Activated CD4-positive, alpha-beta memory T cell treated with anti-CD3 and anti-CD28 coated beads for 36 hours (primary cell): ENCODE measurements at regions not wholly inside any gene's neighbourhood (a gene's known extent, or its start where the extent isn't known, plus 50 kb on each side); places are given as distances from the start of the nearest gene placed in this dataset.

Experiments
- CTCF ChIA-PET: fragments of 350-600 bp; sonication (Branson Sonifier 250); formaldehyde crosslinking; loops from one replicate; lab custom pipeline; 2021; ENCODE audit warnings: antibody characterized with exemption, inconsistent platforms; lab: Charles Lee
- POLR2A ChIA-PET: fragments of 350-600 bp; sonication (Branson Sonifier 250); formaldehyde crosslinking; loops from one replicate; lab custom pipeline; 2021; ENCODE audit warnings: antibody characterized with exemption; lab: Charles Lee
- DNase-seq: peaks from one replicate; pipeline ENCODE4 v3.0.0-alpha.2; 2020
- H3K27ac Mint-ChIP-seq: one replicate; pipeline ENCODE4 v1.8.0; 2021; ENCODE audit warnings: mixed read lengths
- H3K27me3 Mint-ChIP-seq: one replicate; pipeline ENCODE4 v1.8.0; 2021; ENCODE audit warnings: mixed read lengths
- H3K36me3 Mint-ChIP-seq: one replicate; pipeline ENCODE4 v1.8.0; 2021; ENCODE audit warnings: mixed read lengths
- H3K4me1 Mint-ChIP-seq: one replicate; pipeline ENCODE4 v1.8.0; 2021; ENCODE audit warnings: low read depth, mixed read lengths
- H3K4me3 Mint-ChIP-seq: one replicate; pipeline ENCODE4 v1.8.0; 2021; ENCODE audit warnings: mild to moderate bottlenecking, mixed read lengths
- H3K9me3 Mint-ChIP-seq: one replicate; pipeline ENCODE4 v1.8.0; 2021; ENCODE audit warnings: mixed read lengths
- intact Hi-C: fragments of 100-400 bp; cut with micrococcal nuclease; formaldehyde crosslinking; loops from one replicate; pipeline ENCODE4 v1.15.1; 2023

DNA sequence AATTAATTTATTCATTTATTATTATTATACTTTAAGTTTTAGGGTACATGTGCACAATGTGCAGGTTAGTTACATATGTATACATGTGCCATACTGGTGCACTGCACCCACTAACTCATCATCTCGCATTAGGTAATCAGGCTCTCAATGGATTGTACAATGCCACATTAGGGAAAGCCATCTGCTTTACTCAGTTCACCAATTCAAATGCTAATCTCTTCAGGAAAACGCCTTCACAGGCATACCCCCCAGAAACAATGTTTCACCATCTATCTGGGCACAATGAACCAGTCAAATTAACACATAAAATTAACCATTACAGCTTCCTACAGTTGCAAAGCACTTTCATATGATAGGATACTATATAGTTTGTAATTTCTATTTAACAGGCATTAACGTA lies 84.8 kb upstream of the DNAJC10 start:
- POLR2A ChIA-PET: no interaction called here
- intact Hi-C loops: no loop called here
- no peak for DNase-seq
- no peaks in the 10 kb centered on the region for H3K36me3 Mint-ChIP-seq
- no peaks in the 10 kb centered on the region for H3K4me1 Mint-ChIP-seq
- no peaks in the 10 kb centered on the region for H3K9me3 Mint-ChIP-seq
- H3K4me3 Mint-ChIP-seq: no peak overlapping the region
- peaks cover 3% of the 10 kb centered on the region for H3K27me3 Mint-ChIP-seq
- H3K27ac Mint-ChIP-seq: no peak overlapping the region
- CTCF ChIA-PET: no interaction called here

DNA sequence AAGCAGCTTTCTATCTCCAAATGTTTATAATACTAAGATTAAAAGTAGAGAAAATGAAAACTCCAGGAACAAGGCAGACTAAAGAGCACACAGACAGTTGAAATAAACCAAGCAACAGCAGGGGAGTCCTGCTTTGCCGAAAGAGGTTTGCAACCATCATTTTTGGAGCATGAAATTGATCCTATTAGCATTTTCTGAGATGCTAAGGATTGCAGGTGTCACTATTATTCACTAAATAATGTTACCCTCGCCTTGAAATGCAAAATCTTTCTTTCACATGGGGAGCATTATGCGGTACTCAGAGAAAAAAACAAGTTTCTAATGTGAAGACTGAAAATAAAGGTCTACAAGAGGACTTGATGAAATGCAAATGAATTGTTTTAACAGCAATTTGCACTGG lies 81.7 kb upstream of the DNAJC10 start:
- intact Hi-C loops: no loop called here
- ChIA-PET POLR2A (no interaction called here), CTCF (no interaction called here)
- no peaks in the 10 kb centered on the region for H3K4me1 Mint-ChIP-seq
- DNase-seq: no peak
- H3K9me3 Mint-ChIP-seq: no peaks in the 10 kb centered on the region
- no peaks in the 10 kb centered on the region for H3K36me3 Mint-ChIP-seq
- no peak overlapping the region for H3K4me3 Mint-ChIP-seq
- H3K27me3 Mint-ChIP-seq: peaks cover 5% of the 10 kb centered on the region
- no peak overlapping the region for H3K27ac Mint-ChIP-seq

DNA sequence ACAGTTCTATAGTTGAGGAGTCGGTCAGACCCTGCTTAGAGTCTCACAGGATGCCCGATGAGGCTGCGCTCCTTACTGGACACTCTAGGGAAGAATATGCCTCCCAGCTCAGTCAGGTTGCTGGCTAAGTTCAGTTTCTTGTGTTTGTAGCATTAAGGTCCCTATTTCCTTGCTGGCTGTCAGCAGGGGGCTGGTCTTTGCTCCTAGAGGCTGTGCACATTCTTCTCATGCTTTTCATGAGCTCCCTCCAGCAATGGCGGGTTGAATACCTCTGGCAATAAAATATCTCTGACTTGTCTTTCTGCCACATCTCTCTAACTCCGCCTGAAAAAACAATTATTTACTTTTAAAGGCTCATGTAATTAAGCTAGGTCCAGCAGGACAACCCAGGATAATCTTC lies 79.4 kb upstream of the DNAJC10 start:
- intact Hi-C loops: no loop called here
- DNase-seq: no peak
- no peaks in the 10 kb centered on the region for H3K4me1 Mint-ChIP-seq
- H3K27ac Mint-ChIP-seq: no peak overlapping the region
- POLR2A ChIA-PET: no interaction called here
- CTCF ChIA-PET: interaction anchor here (2.0 kb wide), 1 partner anchor 12 kb away, joined by 5 read pairs; no protein-coding TSS in a partner anchor
- H3K27me3 Mint-ChIP-seq: peaks cover 5% of the 10 kb centered on the region
- no peaks in the 10 kb centered on the region for H3K36me3 Mint-ChIP-seq
- H3K4me3 Mint-ChIP-seq: no peak overlapping the region
- no peaks in the 10 kb centered on the region for H3K9me3 Mint-ChIP-seq

DNA sequence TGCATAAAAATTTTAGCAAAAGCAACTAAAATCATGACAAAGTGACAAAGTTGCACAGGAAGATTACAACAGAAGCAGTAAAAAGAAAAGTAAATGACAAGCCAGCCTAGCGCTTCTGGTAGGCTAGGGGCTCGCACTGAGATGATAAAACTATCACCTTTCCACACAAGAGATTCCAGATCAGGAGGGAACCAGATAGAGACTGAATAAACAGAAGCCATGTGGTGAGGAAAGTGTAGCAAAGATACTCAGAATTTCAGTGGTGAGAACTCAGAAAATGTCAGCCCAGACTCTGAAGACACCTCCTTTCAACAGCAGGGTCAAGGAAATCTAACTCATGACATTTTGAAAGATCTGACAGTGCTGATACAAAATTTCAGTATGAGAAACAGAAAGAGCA lies 77.4 kb upstream of the DNAJC10 start:
- Mint-ChIP-seq H3K36me3 (no peaks in the 10 kb centered on the region), H3K27me3 (peaks cover 4% of the 10 kb centered on the region), H3K4me3 (no peak overlapping the region), H3K9me3 (no peaks in the 10 kb centered on the region), H3K4me1 (no peaks in the 10 kb centered on the region), H3K27ac (no peak overlapping the region)
- intact Hi-C loops: no loop called here
- CTCF ChIA-PET: no interaction called here
- DNase-seq: no peak
- POLR2A ChIA-PET: no interaction called here

DNA sequence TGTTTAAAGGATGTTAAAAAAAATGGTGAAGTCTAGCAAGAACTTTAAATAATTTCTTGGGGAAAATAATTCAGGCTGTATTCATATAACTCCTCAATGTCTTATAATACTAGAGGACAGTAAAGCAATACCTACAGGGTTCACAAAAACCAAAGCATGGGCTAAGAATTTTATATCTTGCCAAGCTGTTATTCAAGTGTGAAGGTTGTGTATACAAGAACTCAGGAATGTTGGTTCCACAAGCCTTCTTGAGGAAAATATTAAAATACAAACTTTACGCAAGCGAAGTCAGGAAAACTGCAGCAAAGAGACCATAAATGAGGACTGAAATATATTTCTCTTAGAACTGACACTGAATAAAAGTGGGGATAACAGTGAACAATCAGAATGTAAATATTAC lies 76.1 kb upstream of the DNAJC10 start:
- Mint-ChIP-seq H3K9me3 (no peaks in the 10 kb centered on the region), H3K4me1 (no peaks in the 10 kb centered on the region), H3K27me3 (peaks cover 4% of the 10 kb centered on the region), H3K27ac (no peak overlapping the region), H3K4me3 (no peak overlapping the region), H3K36me3 (no peaks in the 10 kb centered on the region)
- CTCF ChIA-PET: no interaction called here
- DNase-seq: no peak
- intact Hi-C loops: no loop called here
- POLR2A ChIA-PET: no interaction called here

DNA sequence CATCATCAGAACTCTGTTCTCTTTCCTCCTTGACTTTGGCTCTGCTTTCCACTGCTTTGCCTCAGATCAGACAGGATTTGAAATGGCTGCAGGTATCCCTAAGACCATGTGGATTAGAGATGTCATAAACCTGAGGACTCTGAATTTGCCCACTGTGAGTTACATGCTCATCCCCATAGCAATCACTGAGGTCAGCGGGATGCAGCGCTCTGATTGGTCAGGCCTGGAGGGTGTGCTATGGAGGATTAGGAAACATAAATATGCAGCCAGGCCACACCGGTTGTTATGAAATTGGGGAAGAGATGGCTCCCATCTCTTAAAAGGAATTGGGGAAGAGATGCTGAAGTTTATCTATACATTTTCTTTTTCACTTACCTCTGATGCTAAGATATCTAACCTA lies 73.7 kb upstream of the DNAJC10 start:
- peak; percentile 40 for DNase-seq
- Mint-ChIP-seq H3K36me3 (no peaks in the 10 kb centered on the region), H3K9me3 (no peaks in the 10 kb centered on the region), H3K4me3 (no peak overlapping the region), H3K27me3 (no peaks in the 10 kb centered on the region), H3K4me1 (no peaks in the 10 kb centered on the region), H3K27ac (no peak overlapping the region)
- intact Hi-C loops: no loop called here
- POLR2A ChIA-PET: no interaction called here
- CTCF ChIA-PET: no interaction called here

DNA sequence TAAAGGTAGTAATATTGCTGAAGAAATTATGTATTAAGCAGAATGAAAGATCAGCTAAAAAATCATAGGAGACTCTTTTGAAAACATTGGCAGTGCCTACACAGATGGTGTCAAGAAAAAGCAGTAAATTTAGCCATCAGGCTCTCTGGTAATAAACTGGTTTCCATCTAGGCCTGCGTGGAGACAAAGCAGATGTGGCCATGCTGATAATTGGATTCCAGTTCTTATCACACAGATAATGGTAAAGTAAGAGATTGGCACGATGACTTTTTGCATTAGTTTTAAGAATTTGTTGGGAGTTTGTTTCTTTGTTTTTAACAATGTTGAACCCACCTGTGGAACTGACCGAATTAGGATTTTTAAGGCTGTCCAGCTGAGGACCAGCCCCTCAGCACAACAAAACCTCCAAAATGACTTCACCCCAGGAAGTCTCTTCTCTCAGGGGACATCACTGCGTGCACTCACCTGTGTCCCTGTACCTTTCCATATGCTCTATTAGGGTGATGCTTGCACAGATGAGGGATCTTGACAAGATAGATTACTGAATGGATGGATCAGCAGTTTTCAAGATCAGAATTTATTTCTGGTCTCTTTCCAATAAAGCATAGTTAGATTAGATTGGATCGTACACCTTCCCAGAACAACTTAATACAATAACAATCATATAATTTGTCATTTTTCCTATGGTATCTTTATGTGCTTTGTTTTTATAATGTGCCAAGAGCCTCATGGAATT lies 69.1 kb upstream of the DNAJC10 start:
- intact Hi-C loops: no loop called here
- DNase-seq: no peak
- no peaks in the 10 kb centered on the region for H3K27me3 Mint-ChIP-seq
- H3K4me1 Mint-ChIP-seq: no peaks in the 10 kb centered on the region
- H3K27ac Mint-ChIP-seq: no peak overlapping the region
- no peaks in the 10 kb centered on the region for H3K36me3 Mint-ChIP-seq
- ChIA-PET CTCF (interaction anchor here (3.3 kb wide), 1 partner anchor 461 kb away, joined by 22 read pairs; no protein-coding TSS in a partner anchor), POLR2A (no interaction called here)
- no peaks in the 10 kb centered on the region for H3K9me3 Mint-ChIP-seq
- H3K4me3 Mint-ChIP-seq: no peak overlapping the region

DNA sequence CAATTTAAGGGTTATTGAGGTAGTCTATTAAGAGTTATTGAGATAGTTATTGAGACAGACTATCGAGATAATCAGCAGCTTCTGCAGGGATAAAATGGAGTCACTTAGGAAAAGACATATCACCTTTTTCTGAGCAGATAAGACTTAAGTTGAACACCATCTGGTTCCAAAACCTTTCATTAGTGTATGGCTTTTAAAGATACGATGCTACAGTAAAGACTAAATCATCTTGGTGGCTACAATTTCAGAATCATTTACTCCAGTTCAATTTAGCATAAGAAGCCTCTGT lies 68.6 kb upstream of the DNAJC10 start:
- no peaks in the 10 kb centered on the region for H3K9me3 Mint-ChIP-seq
- intact Hi-C loops: no loop called here
- no peak for DNase-seq
- POLR2A ChIA-PET: no interaction called here
- H3K4me3 Mint-ChIP-seq: no peak overlapping the region
- H3K27ac Mint-ChIP-seq: no peak overlapping the region
- no peaks in the 10 kb centered on the region for H3K27me3 Mint-ChIP-seq
- peaks cover 5% of the 10 kb centered on the region for H3K4me1 Mint-ChIP-seq
- no peaks in the 10 kb centered on the region for H3K36me3 Mint-ChIP-seq
- CTCF ChIA-PET: interaction anchor here (3.3 kb wide), 1 partner anchor 461 kb away, joined by 22 read pairs; no protein-coding TSS in a partner anchor

DNA sequence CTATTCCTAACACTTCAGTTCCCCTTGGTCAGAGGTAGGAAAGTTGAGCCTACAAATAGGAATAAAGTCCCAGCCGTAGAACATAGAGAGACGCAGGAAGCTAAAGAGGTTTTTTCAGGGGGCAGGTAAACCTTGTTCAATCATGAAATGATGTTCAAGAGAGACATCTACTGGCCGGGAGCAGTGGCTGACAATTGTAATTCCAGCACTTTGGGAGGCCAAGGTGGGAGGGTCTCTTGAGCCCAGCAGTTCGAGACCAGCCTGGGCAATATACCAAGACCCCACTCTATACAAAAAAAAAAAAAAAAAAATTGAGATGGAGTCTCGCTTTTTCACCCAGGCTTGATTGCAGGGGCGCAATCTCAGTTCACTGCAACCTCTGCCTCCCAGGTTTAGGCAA lies 66.7 kb upstream of the DNAJC10 start:
- Mint-ChIP-seq H3K36me3 (no peaks in the 10 kb centered on the region), H3K4me1 (peaks cover 10% of the 10 kb centered on the region), H3K27me3 (no peaks in the 10 kb centered on the region), H3K4me3 (no peak overlapping the region), H3K27ac (no peak overlapping the region), H3K9me3 (no peaks in the 10 kb centered on the region)
- no peak for DNase-seq
- intact Hi-C loops: loop anchor here (1.0 kb wide), 1 partner anchor 463 kb away; no protein-coding TSS in a partner anchor
- ChIA-PET POLR2A (no interaction called here), CTCF (interaction anchor here (1.4 to 3.3 kb wide), 4 partner anchors 12 to 463 kb away, joined by 4 to 22 read pairs (median 8); no protein-coding TSS in a partner anchor)

DNA sequence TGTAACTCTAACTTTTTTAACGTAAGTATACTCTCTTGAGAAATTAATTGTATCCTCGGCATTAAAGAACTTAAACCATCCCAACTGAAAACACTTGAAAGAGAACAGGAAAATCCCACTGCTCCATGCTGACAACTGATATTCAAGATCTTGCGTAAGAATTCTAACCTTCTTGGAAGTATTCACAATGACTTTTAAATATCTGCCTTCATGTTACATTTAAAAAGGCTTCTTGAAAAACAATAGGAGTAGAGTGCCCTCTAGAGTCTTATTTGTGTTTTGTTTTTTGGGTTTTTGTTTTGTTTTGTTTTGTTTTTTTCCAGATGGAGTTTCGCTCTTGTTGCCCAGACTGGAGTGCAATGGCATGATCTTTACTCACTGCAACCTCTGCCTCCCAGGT lies 65.4 kb upstream of the DNAJC10 start:
- Mint-ChIP-seq H3K27me3 (peaks cover 3% of the 10 kb centered on the region), H3K27ac (no peak overlapping the region), H3K36me3 (no peaks in the 10 kb centered on the region), H3K9me3 (no peaks in the 10 kb centered on the region), H3K4me3 (no peak overlapping the region), H3K4me1 (peaks cover 10% of the 10 kb centered on the region)
- POLR2A ChIA-PET: no interaction called here
- DNase-seq: no peak
- intact Hi-C loops: loop anchor here (1.0 to 10.0 kb wide), 2 partner anchors 410 to 906 kb away; no protein-coding TSS in a partner anchor
- CTCF ChIA-PET: no interaction called here

DNA sequence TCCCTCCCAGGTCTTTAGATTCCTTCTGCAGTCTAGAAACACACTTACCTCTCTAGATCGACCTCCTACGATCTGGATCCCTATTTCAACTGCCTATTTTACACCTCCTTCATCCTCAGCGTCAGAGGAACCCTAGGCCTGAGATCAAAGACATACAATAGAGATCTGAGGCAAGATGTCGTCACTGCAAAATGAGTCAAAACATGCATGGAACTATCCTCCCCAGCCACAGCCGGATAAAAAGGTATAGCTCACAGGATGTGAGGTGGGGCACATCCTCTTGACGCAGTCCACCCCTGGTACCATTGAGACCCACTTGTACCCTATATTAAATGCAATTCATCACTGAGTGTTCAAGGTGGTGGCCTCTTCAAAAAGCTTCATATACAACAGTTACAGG lies 63.7 kb upstream of the DNAJC10 start:
- peak; percentile 56 for DNase-seq
- H3K27ac Mint-ChIP-seq: no peak overlapping the region
- H3K4me1 Mint-ChIP-seq: peaks cover 10% of the 10 kb centered on the region
- peaks cover 5% of the 10 kb centered on the region for H3K27me3 Mint-ChIP-seq
- H3K9me3 Mint-ChIP-seq: no peaks in the 10 kb centered on the region
- H3K4me3 Mint-ChIP-seq: no peak overlapping the region
- ChIA-PET POLR2A (no interaction called here), CTCF (interaction anchor here (1.1 to 1.8 kb wide), 3 partner anchors 8 to 467 kb away, joined by 5 to 8 read pairs (median 5); no protein-coding TSS in a partner anchor)
- no peaks in the 10 kb centered on the region for H3K36me3 Mint-ChIP-seq
- intact Hi-C loops: loop anchor here (2.0 to 10.0 kb wide), 2 partner anchors 64 to 908 kb away; partner anchors contain the start of gene DNAJC10

DNA sequence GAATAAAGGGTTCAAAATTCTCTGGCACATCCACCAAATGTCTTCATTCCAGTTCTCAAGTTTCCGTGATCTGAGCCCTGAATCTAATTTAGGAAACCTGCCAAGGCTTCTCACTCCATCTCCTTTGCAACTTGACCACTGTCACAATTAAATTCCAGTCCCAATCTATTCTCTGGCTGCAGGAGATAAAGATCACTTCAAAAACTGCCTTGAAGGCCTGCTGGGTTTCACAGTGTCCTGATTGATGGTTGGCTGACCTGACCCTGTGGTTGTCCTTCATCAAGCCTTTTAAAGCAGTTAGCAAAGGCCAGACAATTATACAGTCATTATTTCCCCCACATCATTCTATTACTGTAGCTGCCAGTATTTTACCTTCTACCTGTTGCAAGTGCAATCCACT lies 60.3 kb upstream of the DNAJC10 start:
- H3K27me3 Mint-ChIP-seq: peaks cover 11% of the 10 kb centered on the region
- no peak overlapping the region for H3K4me3 Mint-ChIP-seq
- POLR2A ChIA-PET: no interaction called here
- H3K36me3 Mint-ChIP-seq: no peaks in the 10 kb centered on the region
- intact Hi-C loops: loop anchor here (10.0 kb wide), 1 partner anchor 911 kb away; no protein-coding TSS in a partner anchor
- H3K4me1 Mint-ChIP-seq: peaks cover 10% of the 10 kb centered on the region
- no peaks in the 10 kb centered on the region for H3K9me3 Mint-ChIP-seq
- CTCF ChIA-PET: interaction anchor here (1.3 kb wide), 1 partner anchor 11 kb away, joined by 5 read pairs; no protein-coding TSS in a partner anchor
- H3K27ac Mint-ChIP-seq: no peak overlapping the region
- no peak for DNase-seq

DNA sequence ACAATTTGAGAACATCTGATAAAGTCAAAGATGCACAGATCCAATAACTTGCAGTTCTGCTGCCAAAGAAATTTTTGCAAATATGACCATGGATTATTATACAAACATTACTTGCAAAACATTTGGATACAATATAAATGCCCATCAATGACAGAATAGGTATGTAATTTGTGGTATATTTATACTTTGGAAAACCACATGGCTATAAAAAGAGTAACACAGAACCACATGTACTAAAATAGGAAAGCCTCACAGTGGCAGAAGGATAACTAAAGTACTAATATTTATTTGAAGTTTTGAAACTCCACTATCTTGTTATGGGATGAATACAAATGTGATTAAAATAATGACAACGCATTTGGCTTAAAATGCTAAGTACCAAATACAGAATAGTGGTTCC lies 51.8 kb upstream of the DNAJC10 start:
- Mint-ChIP-seq H3K9me3 (no peaks in the 10 kb centered on the region), H3K27ac (no peak overlapping the region), H3K4me1 (peaks cover 4% of the 10 kb centered on the region), H3K27me3 (no peaks in the 10 kb centered on the region), H3K36me3 (no peaks in the 10 kb centered on the region), H3K4me3 (no peak overlapping the region)
- ChIA-PET POLR2A (no interaction called here), CTCF (no interaction called here)
- intact Hi-C loops: no loop called here
- DNase-seq: no peak
